Epithelial cell of proximal tubule (primary cell): ENCODE measurements at regions not wholly inside any gene's neighbourhood (a gene's known extent, or its start where the extent isn't known, plus 50 kb on each side); places are given as distances from the start of the nearest gene placed in this dataset.

Source experiments
- DNase-seq: peaks from one replicate; pipeline ENCODE4 v3.0.0-alpha.2; 2011; ENCODE audit warnings: low read depth
- H3K4me3 ChIP-seq: 2 replicates; pipeline ENCODE4 v1.5.1; 2011; ENCODE audit warnings: low read depth, mild to moderate bottlenecking, low read length
- TF ChIP-seq, protein P1 (sequence below): conservative IDR thresholded peaks from 2 replicates; pipeline ENCODE4 v1.5.1; 2012; ENCODE audit warnings: low read depth, mild to moderate bottlenecking, low read length

DNA sequence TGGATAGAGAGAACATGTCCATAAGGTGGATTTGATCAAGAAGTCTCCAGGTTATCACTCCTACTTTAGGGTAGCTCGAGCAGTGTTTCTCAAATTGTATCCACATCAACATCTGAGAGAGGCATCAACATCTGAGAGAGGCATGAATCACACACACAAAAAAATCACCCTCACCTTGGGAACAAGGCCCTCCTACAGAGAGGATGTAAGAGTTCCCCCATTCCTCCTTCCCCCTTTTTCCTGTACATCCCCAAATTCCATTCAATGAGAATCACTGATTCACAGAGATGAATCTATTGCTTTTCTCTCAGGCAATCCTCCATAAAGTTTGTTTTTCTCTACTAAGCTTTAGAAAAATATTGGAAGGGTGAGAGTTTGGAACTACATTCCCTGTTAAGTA lies 233.4 kb upstream of the CDH6 start:
- no peak overlapping the region for H3K4me3 ChIP-seq
- TF ChIP-seq, protein P1, sequence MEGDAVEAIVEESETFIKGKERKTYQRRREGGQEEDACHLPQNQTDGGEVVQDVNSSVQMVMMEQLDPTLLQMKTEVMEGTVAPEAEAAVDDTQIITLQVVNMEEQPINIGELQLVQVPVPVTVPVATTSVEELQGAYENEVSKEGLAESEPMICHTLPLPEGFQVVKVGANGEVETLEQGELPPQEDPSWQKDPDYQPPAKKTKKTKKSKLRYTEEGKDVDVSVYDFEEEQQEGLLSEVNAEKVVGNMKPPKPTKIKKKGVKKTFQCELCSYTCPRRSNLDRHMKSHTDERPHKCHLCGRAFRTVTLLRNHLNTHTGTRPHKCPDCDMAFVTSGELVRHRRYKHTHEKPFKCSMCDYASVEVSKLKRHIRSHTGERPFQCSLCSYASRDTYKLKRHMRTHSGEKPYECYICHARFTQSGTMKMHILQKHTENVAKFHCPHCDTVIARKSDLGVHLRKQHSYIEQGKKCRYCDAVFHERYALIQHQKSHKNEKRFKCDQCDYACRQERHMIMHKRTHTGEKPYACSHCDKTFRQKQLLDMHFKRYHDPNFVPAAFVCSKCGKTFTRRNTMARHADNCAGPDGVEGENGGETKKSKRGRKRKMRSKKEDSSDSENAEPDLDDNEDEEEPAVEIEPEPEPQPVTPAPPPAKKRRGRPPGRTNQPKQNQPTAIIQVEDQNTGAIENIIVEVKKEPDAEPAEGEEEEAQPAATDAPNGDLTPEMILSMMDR: no peak
- DNase-seq: no peak

DNA sequence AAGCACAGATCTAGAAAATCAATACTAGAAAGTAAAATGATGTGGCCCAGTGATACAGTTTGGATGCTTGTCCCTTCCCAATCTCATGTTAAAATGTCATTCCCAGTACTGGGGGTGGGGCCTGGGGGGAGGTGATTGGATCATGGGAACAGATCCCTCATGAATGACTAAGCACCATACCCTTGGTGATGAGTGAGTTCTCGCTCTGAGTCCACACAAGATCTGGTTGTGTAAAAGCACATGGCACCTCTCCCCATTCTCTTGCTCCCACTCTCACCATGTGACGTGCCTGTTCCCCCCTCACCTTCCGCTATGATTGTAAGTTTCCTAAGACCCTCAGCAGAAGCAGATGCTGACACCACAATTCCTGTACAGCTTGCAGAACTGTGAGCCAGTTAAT lies 234.2 kb upstream of the CDH6 start:
- no peak for DNase-seq
- TF ChIP-seq, protein P1: no peak
- no peak overlapping the region for H3K4me3 ChIP-seq

DNA sequence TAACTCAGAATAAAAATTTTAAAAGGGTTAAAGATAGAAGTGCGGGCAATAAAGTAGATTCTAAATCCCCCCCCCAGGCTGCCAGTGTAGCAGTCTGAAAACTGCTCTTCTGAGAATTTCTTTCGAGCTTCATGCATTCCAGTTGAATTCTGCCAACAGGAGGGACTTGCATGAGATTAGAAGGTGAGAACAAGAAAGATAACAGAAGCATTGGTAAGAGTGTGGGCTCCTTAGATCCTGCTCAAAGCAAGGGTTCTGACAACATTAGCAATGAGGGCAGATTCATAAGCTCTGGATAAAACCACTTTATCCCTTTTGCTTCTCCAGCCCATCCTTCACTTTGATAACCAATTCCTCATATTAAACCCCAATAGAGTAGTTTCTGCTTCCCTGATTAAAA lies 235.9 kb upstream of the CDH6 start:
- TF ChIP-seq, protein P1: no peak

DNA sequence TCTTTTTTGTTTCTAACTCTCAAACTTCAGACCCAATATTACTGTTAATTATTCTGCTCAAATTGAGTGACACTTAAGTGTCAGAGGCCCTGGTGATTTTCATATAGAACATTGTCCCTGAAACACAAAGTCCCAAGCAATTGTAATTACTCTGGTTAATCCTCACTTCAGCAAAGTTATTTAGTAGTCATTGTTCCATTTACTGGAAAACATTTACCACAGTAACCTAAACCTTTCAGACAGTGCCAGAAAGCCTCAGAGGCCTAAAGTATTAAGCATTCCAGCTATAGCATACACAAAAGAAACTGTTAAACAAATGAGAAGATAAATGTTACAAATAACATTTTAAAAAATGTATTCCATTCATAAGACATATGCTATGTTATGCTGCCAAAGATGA lies 237.2 kb upstream of the CDH6 start:
- TF ChIP-seq, protein P1: no peak
- DNase-seq: no peak
- no peak overlapping the region for H3K4me3 ChIP-seq

More for the DNA sequence above, 235.9 kb upstream of the CDH6 start:
- DNase-seq: no peak
- H3K4me3 ChIP-seq: no peak overlapping the region

DNA sequence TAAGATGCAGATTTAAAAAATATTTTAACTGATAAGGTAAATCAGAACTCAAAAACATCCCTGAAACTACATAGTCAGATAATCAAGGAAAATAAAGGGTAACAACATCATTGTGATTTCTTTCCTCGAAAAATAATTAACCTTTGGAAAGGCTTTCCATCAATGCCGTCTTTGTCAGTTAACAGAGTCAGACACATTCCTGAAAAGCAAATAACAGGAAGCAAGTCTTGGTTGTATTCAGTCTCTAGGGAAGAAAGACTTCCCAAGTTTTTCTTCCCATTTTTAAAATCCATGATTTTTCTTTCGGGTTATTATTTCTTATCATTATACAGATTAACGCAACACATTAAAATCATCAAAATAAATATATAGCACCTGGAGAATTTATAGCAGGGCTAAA lies 256.4 kb upstream of the CDH6 start:
- TF ChIP-seq, protein P1: no peak
- no peak for DNase-seq
- no peak overlapping the region for H3K4me3 ChIP-seq

DNA sequence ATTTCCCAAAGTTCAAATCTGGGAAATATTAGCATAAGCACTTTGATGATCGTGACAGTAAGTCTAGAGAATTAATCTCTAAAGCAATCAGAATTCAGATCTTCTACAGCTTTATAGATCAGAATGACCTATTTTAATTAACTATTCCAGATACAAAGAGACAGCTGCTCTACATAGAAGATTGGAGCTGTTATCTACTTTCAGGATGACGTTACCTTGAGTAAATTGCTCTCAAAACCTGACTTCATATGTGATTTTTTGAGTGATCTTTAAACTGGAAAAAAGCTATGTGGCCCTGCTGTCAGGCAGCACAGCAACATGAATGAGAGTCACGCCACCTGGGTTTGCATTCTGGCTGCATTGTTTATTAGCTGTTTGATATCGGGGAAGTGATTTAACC lies 259.9 kb upstream of the CDH6 start:
- TF ChIP-seq, protein P1: no peak
- H3K4me3 ChIP-seq: no peak overlapping the region
- DNase-seq: no peak

DNA sequence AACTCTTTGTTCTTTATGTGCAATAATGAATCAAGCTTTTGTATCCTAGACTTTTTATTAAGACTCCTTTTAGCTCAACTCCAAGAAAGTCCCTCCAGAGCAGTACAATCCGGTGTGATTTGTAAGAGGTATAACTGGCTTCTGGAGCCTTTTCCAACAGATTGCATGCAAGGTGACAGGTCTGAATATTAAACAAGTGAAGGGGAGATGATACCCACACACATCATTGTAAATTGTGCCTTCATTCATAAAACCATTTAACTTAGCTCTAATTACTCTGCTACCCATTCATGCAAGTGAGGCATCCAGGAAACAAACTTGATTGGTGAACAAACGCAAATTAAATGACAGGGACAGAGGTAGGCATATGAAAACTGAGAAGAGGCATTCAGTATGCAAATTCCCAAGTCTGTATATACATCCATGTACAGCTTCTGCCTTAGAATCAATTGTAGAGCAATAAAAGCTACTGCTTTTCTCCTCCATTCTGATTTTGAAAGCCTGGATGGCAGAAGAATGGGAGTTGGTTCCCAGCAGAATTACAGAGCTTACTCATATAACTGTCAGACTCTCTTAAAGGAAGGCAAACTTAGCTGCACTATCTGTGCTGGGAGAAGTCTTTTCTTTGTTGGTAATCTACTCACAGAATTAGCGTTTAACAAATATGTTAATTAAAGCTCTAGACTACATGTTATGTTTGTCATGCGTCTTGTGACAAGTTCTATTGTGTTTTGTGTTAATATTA lies 261.0 kb upstream of the CDH6 start:
- TF ChIP-seq, protein P1: no peak
- no peak for DNase-seq
- H3K4me3 ChIP-seq: no peak overlapping the region
